ENCODE measurements at regions not wholly inside any gene's neighbourhood (a gene's known extent, or its start where the extent isn't known, plus 50 kb on each side); places are given as distances from the start of the nearest gene placed in this dataset.

DNA sequence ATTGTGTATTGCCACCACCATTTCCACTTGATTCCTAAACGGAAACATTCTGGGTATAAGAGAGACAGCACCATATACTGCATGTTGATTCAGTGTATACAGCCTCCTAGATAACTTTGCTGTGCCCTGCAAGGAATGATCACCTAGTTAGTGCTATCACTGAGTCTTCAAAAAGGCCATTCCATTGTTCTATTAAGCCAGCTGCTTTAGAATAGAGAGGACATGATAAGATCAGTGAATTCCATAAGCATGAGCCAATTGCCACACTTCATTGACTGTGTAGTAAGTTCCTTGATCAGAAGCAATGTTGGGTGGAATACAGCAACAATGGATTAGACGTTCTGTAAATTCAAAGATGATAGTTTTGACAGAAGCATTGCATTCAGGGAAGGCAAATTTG, 1047.3 kb downstream of the PCDH18 start:
- DNase-seq, result no peak

DNA sequence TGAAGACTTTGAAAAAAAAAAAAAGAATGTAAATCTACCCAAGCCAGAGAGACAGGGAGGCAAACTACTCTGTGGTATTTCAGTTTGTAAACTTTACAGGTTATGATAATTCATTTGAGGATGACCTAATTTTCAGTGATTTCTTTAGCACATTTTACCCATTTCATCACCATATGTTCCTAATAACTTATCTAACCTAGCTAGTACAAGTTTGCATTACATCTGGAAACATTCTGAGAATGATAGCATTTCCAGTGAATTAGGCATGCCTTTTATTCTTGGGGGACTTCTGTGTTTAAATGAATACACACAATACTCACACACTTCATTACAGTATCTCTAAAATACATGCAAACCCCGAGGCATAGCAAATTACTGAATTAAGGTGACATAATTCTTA, 1055.5 kb downstream of the PCDH18 start:
- DNase-seq, result no peak

DNA sequence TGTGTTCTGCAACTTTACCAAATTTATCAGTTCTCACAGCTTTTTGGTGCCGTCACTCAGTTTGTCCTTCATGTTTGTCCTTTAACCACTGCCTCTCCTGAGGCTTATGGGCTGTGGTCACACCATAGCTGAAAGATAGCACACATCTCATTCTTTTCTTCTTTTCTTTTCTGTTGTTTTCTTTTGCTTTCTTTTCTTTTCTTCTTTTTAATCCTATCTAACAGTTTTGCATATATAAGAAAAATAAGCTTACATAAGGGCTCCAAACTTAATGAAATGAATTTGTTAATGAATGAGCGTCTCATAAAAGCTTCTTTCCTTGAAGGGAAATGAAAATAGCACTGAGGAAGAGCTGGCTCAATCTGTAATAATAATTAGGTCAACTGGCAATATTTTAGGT, 1061.2 kb downstream of the PCDH18 start:
- no peak for DNase-seq

DNA sequence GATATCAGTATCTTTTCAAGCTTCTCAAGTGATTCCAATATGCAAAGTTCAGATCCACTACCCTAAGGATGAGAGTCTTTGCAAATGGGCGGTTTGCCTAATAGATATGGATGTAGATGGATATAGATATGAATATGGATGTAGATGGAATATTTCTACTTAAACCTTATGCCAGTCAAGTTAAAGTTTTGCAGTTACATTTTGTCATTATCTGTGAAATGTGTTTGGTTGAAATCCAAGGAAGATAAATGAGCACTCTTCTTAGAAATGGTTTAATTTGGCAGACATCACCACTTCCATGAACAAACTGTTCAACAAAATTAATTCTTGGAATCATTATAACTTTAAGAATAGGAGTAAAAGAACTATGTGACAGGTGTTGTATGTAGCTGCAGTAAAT, 1066.6 kb downstream of the PCDH18 start:
- no peak for DNase-seq

DNA sequence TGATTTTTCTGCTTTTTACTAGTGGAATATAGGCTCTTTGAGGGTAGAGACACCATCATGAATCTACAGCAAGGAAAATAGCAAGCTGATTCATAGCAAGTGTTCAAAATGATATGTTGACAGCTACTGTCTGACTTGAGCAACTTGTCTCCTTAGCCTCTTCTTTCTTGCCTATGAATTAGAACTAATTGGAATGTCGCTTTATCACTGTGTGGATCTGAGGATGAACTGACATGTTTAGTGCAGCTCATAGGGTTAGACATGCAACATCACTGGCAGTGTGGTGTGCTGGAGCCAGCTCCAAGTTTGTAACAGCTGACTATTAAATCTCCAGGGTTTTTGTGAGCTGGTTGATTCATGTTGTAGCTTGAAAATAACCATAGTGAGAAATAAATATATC, 1068.4 kb downstream of the PCDH18 start:
- no peak for DNase-seq

DNA sequence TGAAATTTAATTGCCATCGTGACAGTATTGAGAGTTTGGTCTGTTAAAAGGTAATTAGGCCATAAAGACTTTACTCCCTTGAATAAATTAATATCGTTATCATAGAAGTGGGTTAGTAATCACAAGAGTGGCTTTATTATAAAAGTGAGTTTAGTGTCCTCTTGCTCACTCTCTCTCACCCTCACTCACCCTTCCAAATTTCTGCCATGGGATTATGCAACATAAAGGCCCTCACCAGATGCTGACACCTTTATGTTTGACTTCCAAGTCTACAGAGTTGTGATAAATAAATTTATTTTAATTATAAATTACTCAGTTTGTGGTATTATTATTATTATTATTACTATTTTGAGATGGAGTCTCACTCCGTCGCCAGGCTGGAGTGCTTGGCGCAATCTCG, 1070.8 kb downstream of the PCDH18 start:
- no peak for DNase-seq

DNA sequence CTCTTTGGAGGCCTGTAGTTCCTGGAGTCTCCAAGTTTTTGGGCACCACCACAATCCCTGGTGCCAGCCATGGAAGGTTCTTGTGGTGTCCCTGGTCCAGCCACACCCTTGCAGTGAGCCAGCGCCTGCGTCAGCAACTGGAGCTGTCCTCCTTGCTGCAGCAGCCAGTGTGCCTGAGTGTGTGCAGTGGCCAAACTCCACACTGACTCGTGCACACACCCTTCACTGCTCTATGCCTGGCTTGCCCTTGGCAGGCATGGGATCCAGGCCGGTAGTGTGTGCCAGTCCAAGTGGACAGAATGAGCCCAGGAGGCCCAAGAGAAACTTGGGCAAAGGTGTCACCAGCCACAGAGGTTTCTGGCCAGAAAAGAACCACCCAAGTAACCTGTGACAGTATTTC, 1074.0 kb downstream of the PCDH18 start:
- no peak for DNase-seq

DNA sequence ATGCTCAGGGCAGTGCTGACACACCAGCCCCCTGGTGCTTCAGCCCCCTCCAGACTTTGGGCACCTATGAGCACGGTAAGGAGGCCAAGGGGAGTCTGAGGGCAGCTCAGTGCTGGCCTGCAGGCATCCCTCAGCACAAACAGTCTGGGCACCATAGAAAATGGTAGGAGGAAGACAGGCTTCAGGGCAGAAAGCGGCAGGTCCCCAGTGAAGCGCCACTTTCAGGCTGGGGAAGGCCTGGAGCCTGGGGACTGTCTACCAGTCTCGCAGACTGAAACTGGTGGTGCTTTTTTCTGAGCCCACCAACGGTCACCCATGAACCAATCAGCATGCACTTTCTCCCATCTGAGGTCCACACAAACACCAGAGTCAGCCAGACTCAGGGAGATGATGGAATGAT, 1074.7 kb downstream of the PCDH18 start:
- DNase-seq, result no peak

DNA sequence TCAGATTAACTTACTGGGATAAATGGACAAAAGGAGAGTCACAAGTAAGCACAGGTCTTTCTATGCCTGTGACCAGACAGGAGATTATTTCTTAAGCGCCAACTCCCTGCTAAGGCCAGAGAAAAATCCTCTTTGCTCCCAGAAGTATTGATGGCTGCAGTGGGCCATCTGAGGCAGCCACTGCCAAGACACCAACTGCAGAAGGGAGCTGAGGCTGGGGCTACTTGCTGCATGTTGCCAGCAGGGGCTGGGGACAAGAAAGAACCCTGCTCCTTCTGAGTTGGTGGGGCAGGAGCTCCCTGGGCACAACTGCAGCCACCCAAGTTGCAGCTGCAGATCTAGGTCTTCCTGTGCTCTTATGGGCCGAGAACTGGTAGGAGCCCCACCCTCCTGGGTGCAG, 1075.3 kb downstream of the PCDH18 start:
- no peak for DNase-seq

DNA sequence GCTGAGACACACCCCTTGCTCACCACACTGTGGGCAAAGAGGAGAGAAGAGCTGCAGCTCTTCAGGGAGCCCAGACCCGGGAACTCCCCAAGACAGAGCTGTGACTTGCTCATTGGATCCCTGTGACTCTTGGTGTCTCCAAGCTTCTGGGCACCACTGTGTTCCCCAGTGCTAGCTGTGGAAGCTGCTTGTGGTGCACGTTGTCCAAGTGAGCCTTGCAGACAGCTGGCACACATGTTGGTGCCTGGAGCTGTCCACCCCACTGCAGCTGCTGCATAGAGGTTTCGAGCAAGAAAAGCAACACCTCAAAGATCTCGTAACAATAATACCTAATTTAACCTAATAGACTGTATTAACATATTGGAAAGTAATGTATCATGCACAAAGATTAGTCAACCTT, 1089.3 kb downstream of the PCDH18 start:
- DNase-seq, result no peak

DNA sequence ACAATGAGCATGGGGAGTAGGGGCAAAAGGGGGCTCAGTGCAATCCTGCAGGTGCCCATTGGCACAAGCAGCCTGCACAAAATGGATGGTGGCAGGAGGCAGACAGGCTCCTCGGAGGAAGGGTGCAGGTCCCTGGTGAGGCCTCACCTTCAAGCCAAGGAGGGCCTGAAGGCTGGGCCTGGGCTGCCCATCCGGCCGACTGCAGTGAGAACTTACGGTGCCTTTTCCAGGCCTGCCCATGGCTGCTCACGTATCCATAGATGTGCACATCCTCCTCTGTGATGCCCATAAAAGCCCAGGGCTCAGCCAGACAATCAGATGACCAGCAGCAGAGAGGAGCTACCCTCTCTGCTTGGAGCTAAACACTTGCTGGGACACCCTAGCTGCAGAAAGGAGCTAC, 1089.8 kb downstream of the PCDH18 start:
- no peak for DNase-seq

DNA sequence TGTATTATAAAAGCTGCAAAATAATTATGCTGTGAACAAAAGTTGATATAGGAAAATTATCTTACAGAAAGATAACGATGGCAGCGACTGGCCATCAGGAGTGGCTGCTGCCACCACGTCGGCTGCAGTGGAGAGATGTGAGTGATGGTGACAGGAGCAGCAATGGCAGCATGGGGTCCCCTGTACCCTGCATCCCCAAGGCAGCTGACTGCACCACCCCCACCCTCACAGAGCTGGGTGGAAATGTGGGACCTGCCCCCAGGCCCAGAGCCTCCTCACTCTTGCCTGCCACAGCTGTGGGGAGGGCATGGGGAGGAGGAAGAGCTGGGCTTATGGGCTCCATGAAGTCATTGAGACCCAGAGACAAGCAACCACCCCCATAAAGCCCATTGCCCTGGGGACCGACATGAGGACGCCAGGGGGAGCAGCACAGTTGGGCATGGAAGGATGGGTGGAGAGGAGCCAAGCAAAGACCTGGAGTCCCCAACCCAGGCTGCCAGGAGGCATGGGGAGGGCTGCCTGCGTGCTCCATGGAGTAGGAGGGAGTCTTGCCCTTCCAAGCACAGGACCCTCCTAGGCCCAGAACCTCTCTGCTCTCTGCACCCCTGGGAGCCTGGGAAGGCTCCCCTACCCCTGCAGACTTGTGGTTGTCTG, 1090.5 kb downstream of the PCDH18 start:
- DNase-seq, result no peak

DNA sequence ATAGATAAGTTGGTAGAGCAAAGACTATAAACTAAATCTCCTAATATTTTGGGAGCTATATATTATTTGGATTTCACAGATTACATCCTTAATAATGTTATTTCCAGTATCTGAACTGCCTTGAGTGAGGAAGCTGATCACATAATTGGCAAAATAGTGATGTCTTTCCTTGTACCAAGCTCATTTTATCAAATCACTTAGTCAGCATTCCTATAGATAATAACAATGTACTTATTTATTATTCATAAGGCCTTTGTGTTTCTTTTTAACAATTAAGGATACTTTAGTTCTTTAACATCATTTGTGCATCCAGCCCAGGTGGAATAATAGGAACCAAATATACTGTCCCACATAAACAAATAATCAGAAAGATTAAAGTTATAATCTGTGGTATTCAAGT, 1093.6 kb downstream of the PCDH18 start:
- no peak for DNase-seq

DNA sequence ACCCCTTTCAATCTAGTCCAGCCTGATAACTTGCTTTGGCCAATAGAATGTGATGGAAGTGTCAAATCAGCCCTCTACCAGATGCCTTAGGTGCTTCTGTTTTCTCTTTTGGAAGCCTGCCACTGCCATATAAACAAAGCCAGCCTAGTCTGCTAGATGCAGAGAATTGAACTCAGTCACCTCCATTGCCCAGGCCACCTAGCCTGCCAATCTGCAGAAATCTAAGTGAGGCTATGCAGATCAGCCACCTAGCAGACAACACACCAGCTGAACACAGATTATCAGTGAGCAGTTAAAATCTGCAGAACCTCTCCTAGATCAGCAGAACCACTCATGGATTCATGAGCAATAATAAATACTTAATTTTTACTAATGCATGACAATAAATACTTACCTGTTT, 1108.2 kb downstream of the PCDH18 start:
- DNase-seq, result no peak

DNA sequence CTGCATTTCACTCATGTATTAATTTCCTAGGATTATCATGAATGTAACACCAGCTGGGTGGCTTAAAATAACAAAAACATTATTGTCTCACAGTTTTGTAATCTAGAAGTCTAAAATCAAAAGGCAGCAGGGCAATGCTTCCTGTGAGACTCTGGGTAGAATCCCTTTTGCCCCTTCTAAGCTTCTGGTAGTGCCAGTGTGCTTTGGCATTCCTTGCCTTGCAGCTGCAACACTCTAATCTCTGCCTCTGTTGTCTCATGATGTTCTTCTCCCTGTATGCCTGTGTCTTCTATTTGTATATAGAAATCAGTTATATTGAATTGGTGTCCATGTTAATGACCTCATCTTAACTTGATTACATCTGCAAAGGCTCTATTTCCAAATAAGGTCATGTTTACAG, 1117.3 kb downstream of the PCDH18 start:
- DNase-seq, result no peak

DNA sequence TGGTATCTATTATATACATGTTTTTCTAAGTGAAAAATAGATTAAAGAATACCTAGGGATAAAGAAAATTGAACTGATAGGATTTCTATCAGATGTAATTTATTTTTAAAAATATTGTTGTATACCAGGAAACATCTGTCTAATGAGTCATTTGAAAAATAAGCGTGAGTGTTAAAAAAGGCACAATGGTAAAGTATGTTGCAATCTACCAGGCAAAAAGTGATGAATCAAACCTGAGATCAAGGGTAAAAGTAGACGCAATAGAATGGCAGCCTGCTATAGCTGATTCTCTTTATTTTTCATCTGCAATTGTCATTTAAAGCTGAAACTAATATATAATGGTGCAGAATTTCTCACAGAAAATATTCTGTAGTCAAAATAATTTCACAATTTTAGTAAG, 1119.6 kb downstream of the PCDH18 start:
- no peak for DNase-seq

DNA sequence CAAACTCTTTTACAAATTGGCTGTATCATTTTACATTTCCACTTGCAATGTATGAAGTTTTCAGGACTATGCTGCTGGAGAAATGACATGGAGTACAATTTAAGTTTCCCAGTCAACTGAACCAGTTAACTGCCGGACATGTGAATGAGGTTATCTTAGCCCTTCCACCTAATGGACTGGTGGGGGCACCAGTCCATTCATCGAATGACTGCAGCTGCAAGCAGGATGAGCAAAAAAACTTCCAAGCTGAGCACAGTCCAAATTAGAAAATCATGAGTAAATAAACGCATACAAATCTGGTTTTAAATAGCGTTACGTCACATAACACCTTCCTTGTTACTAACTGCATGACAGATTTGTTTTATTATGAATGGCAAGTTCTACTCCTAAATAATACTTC, 1131.5 kb downstream of the PCDH18 start:
- no peak for DNase-seq

DNA sequence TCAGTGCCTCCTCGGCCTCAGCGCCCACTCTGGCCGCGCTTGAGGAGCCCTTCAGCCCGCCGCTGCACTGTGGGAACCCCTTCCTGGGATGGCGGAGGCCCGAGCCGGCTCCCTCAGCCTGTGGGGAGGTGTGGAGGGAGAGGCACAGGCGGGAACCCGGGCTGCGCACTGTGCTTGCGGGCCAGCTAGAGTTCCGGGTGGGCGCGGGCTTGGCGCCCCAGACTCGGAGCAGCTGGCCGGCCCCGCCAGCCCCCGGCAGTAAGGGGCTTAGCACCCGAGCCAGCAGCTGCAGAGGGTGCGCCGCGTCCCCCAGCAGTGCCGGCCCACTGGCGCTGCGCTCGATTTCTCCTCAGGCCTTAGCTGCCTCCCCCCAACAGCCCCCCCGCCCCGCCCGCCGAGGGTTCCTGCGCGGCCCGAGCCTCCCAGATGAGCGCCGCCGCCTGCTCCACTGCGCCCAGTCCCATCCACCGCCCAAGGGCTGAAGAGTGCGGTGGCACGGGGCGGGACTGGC, 1137.0 kb downstream of the PCDH18 start:
- no peak for DNase-seq

DNA sequence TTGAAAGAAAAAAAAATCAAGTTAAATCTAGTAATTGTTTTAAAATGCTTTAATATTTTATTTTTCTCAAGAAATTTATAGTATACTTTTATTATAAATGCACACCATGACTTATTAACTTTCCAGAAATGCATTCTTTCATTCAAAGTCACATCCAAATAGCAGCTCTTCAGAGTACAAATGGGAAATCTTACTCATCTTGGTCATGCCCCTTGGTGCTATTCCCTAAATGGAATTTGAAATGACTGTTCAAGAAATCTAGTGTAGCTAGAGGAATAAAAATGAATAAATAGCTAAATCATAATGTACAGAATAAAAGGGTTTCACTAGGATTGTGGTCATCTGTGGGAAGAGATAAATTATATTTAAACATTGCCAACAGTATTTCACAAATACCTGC, 1139.7 kb downstream of the PCDH18 start:
- DNase-seq, result no peak

DNA sequence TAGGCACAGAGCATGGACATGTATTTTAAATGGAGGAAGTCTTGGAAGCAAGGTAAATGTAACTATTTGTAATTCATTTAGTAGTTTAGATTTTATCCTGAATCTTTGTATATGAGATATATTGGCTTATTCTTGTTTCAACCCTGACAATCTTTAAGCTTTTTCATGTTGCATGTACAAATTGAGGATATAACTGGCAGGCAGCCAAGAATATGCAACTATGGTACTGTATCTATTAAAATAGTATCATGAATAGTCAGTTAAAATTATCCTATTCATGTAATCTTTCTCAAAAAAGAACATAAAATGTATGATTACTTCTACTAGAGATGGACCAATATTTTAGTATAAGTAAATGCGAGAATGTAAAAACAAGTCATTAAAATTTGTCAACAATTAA, 1141.5 kb downstream of the PCDH18 start:
- DNase-seq, result no peak

DNA sequence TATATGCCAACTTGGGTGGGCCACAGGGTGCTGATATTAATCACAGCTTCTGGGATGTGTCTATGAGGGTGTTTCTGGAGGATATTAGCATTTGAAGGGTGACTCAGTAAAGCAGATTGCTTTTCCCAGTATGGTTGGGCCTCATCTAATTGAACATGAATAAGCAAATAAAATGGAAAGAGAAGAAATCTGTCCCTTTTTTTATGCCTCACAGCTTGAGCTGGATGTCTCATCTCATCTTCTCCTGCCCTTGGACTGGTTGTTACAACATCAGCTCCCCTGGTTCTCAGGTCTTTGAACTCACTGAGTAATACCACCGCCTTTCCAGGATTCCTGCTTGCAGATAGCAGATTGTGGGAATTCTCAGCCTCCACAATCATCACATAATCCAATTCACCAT, 1149.2 kb downstream of the PCDH18 start:
- no peak for DNase-seq

DNA sequence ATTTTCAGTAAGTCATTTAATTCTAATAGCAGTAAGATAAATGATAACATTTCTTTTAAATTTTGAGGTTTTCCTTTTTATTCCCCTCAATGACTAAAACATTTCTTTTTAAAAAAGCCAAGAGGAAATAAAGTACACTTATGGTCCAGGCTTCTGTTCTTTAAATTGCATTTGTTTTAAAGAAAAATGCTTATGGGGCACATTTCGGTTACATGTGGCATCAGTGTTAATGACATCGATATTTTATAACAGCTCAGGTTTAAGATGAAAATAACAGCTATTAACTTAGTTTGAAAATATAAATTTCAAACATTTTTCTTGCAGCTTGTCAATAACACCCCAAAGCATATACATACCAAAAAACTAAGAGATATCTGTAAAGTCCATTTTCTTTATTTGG, 1161.1 kb downstream of the PCDH18 start:
- DNase-seq, result no peak

DNA sequence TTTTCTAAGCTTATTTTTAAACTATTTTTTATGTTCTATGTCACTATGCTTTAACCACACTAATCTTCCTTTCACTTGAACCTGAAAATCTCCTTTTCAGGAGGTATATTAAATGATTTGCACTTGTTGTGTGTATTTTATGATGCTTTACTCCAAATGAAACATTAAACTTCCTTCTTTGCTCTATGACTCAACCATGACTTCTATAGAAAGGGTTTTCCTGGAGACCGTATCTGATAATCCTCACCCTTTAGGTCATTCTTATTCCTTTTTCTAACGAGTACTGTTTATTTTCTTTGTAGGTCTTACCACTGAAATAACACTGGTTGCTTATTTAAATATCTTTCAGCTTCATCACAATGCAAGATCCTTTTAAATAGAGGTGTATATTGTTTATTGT, 1163.2 kb downstream of the PCDH18 start:
- no peak for DNase-seq

DNA sequence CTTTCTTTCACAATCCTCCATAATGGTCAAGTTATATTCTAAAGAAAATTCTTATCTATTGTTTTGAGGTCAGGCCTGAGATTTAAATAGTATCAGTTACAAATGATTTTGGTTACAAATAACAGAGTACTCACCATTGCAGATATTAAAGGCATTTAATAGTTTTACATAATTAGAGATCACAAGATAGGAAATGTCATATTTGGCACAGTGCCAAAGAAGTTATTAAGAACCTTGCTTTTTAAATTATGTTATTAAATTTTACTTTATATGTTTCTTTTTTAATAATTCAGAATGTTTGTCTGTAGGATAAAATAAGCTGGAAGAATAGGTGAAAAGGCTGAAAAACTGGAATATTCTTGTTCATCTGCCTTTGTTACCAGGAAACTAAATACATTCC, 1174.7 kb downstream of the PCDH18 start:
- DNase-seq, result no peak

DNA sequence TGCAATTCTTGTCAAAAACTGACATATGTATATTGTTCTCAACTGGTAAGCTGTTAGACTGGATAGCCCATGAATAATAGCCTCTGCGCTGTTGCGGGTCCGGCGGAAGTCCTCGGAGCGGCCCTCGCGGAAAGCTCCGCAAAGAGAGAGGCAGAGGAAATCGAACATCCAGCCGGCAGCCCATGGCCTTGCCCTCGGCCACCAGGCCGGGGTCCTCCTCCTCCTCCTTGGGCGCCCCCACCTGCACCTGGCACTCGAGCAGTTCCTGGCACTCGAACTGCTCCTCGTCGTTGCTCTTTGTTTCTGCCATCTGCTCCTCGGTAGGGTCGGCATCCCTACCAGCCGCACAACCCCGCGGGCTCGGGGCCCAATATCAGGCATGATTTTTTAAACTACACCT, 1176.3 kb downstream of the PCDH18 start:
- no peak for DNase-seq

DNA sequence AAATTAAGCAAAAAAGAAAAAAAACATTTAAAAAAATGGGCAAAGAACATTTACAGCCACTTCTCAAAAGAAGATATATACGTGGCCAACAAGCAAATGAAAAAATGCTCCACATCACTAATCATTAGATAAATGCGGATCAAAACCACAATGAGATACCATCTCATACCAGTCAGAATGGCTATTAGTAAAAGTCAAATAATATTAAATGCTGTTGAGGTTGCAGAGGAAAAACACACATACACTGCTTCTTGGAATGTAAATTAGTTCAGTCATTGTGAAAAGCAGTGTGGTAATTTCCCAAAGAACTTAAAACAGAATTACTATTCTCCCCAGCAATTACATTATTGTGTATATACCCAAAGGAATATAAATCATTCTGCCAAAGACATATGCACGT, 1189.0 kb downstream of the PCDH18 start:
- no peak for DNase-seq
